Heart left ventricle (tissue), 16 donors: ENCODE measurements at regions not wholly inside any gene's neighbourhood (a gene's known extent, or its start where the extent isn't known, plus 50 kb on each side); places are given as distances from the start of the nearest gene placed in this dataset.

Experiments
- ATAC-seq, 4 donors: fragments of 200-7000 bp; cut with Tn5 transposase; one replicate each; pipeline ENCODE4 v1.9.1; 2020 to 2022; ENCODE audit warnings: moderate library complexity in 4 of 4, mild to moderate bottlenecking in 3 of 4, moderate number of reproducible peaks in 1 of 4
- DNase-seq, 5 donors: peaks; one replicate each; pipeline ENCODE4 v3.0.0-alpha.2; 2020
- H3K27ac ChIP-seq, 12 donors: fragments of 200-600 bp; sonication (generic) in 4 of 12; one replicate each; pipeline versions ENCODE4 v1.5.0 to v1.8.0; 2016 to 2022; ENCODE audit warnings: mild to moderate bottlenecking in 2 of 12
- H3K27me3 ChIP-seq, 9 donors: fragments of 200-600 bp; sonication (generic) in 2 of 9; one replicate each; pipeline versions ENCODE4 v1.5.1 to v1.8.0; 2016 to 2022; ENCODE audit warnings: mild to moderate bottlenecking in 3 of 9
- H3K36me3 ChIP-seq, 9 donors: fragments of 200-600 bp; sonication (generic) in 2 of 9; one replicate each; pipeline versions ENCODE4 v1.5.0 to v1.8.0; 2018 to 2022; ENCODE audit warnings: mild to moderate bottlenecking in 2 of 9
- H3K4me1 ChIP-seq, 12 donors: fragments of 200-600 bp; sonication (generic) in 4 of 12; one replicate each; pipeline versions ENCODE4 v1.5.0 to v1.8.0; 2016 to 2022; ENCODE audit warnings: mild to moderate bottlenecking in 3 of 12
- H3K4me3 ChIP-seq, 12 donors: fragments of 200-600 bp; sonication (generic) in 4 of 12; one replicate each; pipeline versions ENCODE4 v1.5.0 to v1.8.0; 2017 to 2022; ENCODE audit warnings: mild to moderate bottlenecking in 9 of 12, moderate library complexity in 4 of 12
- H3K9me3 ChIP-seq, 12 donors: fragments of 200-600 bp; sonication (generic) in 4 of 12; one replicate each; pipeline versions ENCODE4 v1.5.0 to v1.8.0; 2016 to 2022; ENCODE audit warnings: mild to moderate bottlenecking in 1 of 12
- POLR2A ChIP-seq, 2 donors: fragments of 450-650 bp; IDR thresholded peaks; one replicate each; pipeline ENCODE4 v1.6.1; 2017; ENCODE audit warnings: antibody characterized with exemption in 2 of 2, mild to moderate bottlenecking in 2 of 2, moderate library complexity in 2 of 2
- WGBS, 4 donors: extraction: QIAGEN DNeasy Blood & Tissue Kit in 2 of 4; methylation state at CpG; one replicate each; pipeline versions ENCODE4 v1.1.5 to v1.1.7; 2013 to 2018; 5-methylcytosine and 5-hydroxymethylcytosine counted together
- intact Hi-C, 10 donors: fragments of 100-400 bp; cut with DNase I; formaldehyde crosslinking; loops; one replicate each; pipeline versions ENCODE4 v1.11.1 to v1.14.2; 2022
- TF ChIP-seq, protein P1 (sequence below), 12 donors: fragments of 200-600 bp; sonication (generic) in 4 of 12; IDR thresholded peaks; one replicate each; pipeline versions ENCODE4 v1.5.0 to v1.8.0; 2018 to 2022; ENCODE audit warnings: antibody characterized with exemption in 12 of 12, mild to moderate bottlenecking in 5 of 12
- donor health status: ischemic (EF 13 %, LVEDD 7.1; RV severe dilation, severe dysfunction).
- donor health status: healthy with polysubstance abuse.
- donor health status: DM: no; HTN: yes; CAD: no.
- donor health status: DM: no; HTN: no; CAD: no.
- donor health status: ischemic (EF 25% LVEDD 6.9; RV normal size, moderate dysfunction).
- donor health status: ischemic (EF 25% LVEDD 5.7; RV mildly dilated, moderate dysfunction).
- donor health status: healthy.
- donor health status: DM: yes; HTN: yes; CAD: no.
- donor health status: ischemic (EF 35%, LVEDD 5.7; RV mildly dilated, moderate dysfunction).
- donor health status: nonischemic (EF 11% LVEDD 7.7; RV severe dilation, severe dysfunction).
- donor health status: DM: yes; HTN: yes; CAD: no.
- donor health status: PGD.
- donor health status: ischemic (EF 29% LVEDD 5.4; RV normal size, mild dysfunction).
- donor health status: nonischemic (EF 23%, LVEDD 6.1; RV moderate dilation, normal function).

GRCh38 chr14:53613404-53614253 lies 343.0 kb downstream of the BMP4 start:
- intact Hi-C loops = no loop called here
- Histone ChIP-seq H3K27ac (no peak overlapping the region), H3K36me3 (no peaks in the 10 kb centered on the region), H3K9me3 (no peaks in the 10 kb centered on the region), H3K27me3 (no peaks in the 10 kb centered on the region), H3K4me1 (peaks cover 0 to under 1% (median 0%) of the 10 kb centered on the region in 12 donors), H3K4me3 (no peak overlapping the region)
- WGBS, 4 donors = 75 to 79% (median 77%) methylated on average over 12 of the region's 12 CpGs
- DNase-seq (no peak), ATAC-seq (no peak)
- no peak for TF ChIP-seq POLR2A (IDR thresholded peaks at IDR 0.05)
- TF ChIP-seq, protein P1, sequence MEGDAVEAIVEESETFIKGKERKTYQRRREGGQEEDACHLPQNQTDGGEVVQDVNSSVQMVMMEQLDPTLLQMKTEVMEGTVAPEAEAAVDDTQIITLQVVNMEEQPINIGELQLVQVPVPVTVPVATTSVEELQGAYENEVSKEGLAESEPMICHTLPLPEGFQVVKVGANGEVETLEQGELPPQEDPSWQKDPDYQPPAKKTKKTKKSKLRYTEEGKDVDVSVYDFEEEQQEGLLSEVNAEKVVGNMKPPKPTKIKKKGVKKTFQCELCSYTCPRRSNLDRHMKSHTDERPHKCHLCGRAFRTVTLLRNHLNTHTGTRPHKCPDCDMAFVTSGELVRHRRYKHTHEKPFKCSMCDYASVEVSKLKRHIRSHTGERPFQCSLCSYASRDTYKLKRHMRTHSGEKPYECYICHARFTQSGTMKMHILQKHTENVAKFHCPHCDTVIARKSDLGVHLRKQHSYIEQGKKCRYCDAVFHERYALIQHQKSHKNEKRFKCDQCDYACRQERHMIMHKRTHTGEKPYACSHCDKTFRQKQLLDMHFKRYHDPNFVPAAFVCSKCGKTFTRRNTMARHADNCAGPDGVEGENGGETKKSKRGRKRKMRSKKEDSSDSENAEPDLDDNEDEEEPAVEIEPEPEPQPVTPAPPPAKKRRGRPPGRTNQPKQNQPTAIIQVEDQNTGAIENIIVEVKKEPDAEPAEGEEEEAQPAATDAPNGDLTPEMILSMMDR (IDR thresholded peaks at IDR 0.05) = no peak

- ATAC-seq (no peak), DNase-seq (no peak)
- intact Hi-C loops = no loop called here
- TF ChIP-seq, protein P1 (IDR thresholded peaks at IDR 0.05) = no peak
- TF ChIP-seq POLR2A (IDR thresholded peaks at IDR 0.05) = no peak
- no peak overlapping the region for H3K27ac ChIP-seq
- H3K36me3 ChIP-seq = no peaks in the 10 kb centered on the region
- no peaks in the 10 kb centered on the region for H3K9me3 ChIP-seq
- H3K27me3 ChIP-seq = no peaks in the 10 kb centered on the region
- H3K4me3 ChIP-seq = no peak overlapping the region
- no peaks in the 10 kb centered on the region for H3K4me1 ChIP-seq
These were observed 345.7 kb downstream of the BMP4 start for GRCh38 chr14:53610947-53611346.

- Histone ChIP-seq H3K27ac (no peak overlapping the region), H3K27me3 (no peaks in the 10 kb centered on the region), H3K4me1 (no peaks in the 10 kb centered on the region), H3K9me3 (no peaks in the 10 kb centered on the region), H3K36me3 (no peaks in the 10 kb centered on the region), H3K4me3 (no peak overlapping the region)
- ATAC-seq (no peak), DNase-seq (no peak)
- TF ChIP-seq, protein P1 (IDR thresholded peaks at IDR 0.05) = no peak
- no peak for TF ChIP-seq POLR2A (IDR thresholded peaks at IDR 0.05)
- 69 to 84% (median 75%) methylated on average over 1 of the region's 1 CpG for WGBS, 4 donors
- intact Hi-C loops = no loop called here
These were observed 347.6 kb downstream of the BMP4 start for GRCh38 chr14:53609009-53609408.

DNA sequence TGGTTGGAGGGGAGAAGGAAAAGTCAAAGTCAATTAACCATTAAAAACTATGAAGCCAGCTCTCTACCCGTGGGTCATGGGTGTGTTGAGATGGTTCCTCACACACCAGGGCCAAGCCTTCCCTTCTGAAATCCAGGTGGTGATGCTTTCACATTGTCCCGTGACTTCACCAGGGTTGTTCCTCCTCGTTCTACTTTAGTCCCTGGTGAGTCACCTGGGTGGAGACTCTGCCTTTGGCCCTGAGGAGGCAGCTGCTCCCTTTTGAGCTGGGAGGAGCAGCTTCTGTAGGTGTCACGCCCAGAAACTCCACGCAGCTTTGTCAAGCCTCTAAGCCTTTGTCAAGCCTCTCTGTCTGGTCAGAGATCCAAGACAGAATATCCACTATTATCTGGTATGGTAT lies 348.3 kb downstream of the BMP4 start:
- Histone ChIP-seq H3K4me1 (no peaks in the 10 kb centered on the region), H3K36me3 (no peaks in the 10 kb centered on the region), H3K27me3 (no peaks in the 10 kb centered on the region), H3K9me3 (no peaks in the 10 kb centered on the region), H3K4me3 (no peak overlapping the region), H3K27ac (no peak overlapping the region)
- TF ChIP-seq POLR2A (IDR thresholded peaks at IDR 0.05) = no peak
- TF ChIP-seq, protein P1 (IDR thresholded peaks at IDR 0.05) = no peak
- DNase-seq (no peak), ATAC-seq (no peak)
- 67 to 80% (median 70%) methylated on average over 5 of the region's 5 CpGs for WGBS, 4 donors
- intact Hi-C loops = no loop called here
